ENCODE measurements at regions not wholly inside any gene's neighbourhood (a gene's known extent, or its start where the extent isn't known, plus 50 kb on each side); places are given as distances from the start of the nearest gene placed in this dataset.

- Histone ChIP-seq H3K4me3 (no peak overlapping the region), H3K27me3 (no peaks in the 10 kb centered on the region), H3K9me3 (no peaks in the 10 kb centered on the region), H3K27ac (no peak overlapping the region), H3K36me3 (no peaks in the 10 kb centered on the region), H3K4me1 (no peaks in the 10 kb centered on the region)
- 68 to 77% methylated on average over 5 of the region's 5 CpGs for WGBS, 2 donors
- FAIRE-seq (no peak), DNase-seq (no peak), ATAC-seq (no peak)
- intact Hi-C loops (cut with DNase I): no loop called here
- TF ChIP-seq CTCF (IDR thresholded peaks at IDR 0.05): no peak
These were observed 225.7 kb upstream of the ANKRD30A start for GRCh38 chr10:36899652-36900051.

- TF ChIP-seq CTCF (IDR thresholded peaks at IDR 0.05): no peak
- no peak for ATAC-seq
- intact Hi-C loops (cut with DNase I): loop anchor here in 1 of 3 donors (10.0 kb wide), 1 partner anchor 1254 kb away; no protein-coding TSS in a partner anchor
These were observed 236.3 kb upstream of the ANKRD30A start for GRCh38 chr10:36888925-36889573.

GRCh38 chr10:36886303-36886891 is 239.0 kb upstream of the ANKRD30A start:
- Histone ChIP-seq H3K9me3 (no peaks in the 10 kb centered on the region), H3K4me1 (no peaks in the 10 kb centered on the region), H3K27ac (no peak overlapping the region), H3K27me3 (no peaks in the 10 kb centered on the region), H3K36me3 (no peaks in the 10 kb centered on the region), H3K4me3 (no peak overlapping the region)
- DNase-seq (no peak), ATAC-seq (no peak), FAIRE-seq (no peak)
- intact Hi-C loops (cut with DNase I): loop anchor here in 1 of 3 donors (10.0 kb wide), 1 partner anchor 1252 kb away; no protein-coding TSS in a partner anchor
- WGBS, 2 donors: 74 to 76% methylated on average over 8 of the region's 8 CpGs
- TF ChIP-seq CTCF (IDR thresholded peaks at IDR 0.05): no peak

More at GRCh38 chr10:36888925-36889573, 236.3 kb upstream of the ANKRD30A start:
- no peak for DNase-seq
- H3K9me3 ChIP-seq: no peaks in the 10 kb centered on the region
- FAIRE-seq: no peak
- H3K27ac ChIP-seq: no peak overlapping the region
- H3K27me3 ChIP-seq: no peaks in the 10 kb centered on the region
- H3K36me3 ChIP-seq: no peaks in the 10 kb centered on the region
- H3K4me1 ChIP-seq: no peaks in the 10 kb centered on the region
- H3K4me3 ChIP-seq: no peak overlapping the region
- 29% methylated on average over 6 of the region's 6 CpGs for WGBS, 2 donors

- DNase-seq: no peak
- 78 to 82% methylated on average over 5 of the region's 5 CpGs for WGBS, 2 donors
- no peak for FAIRE-seq
- no peaks in the 10 kb centered on the region for H3K4me1 ChIP-seq
- ATAC-seq: no peak
- intact Hi-C loops (cut with DNase I): loop anchor here in 1 of 3 donors (10.0 kb wide), 1 partner anchor 1251 kb away; no protein-coding TSS in a partner anchor
- H3K36me3 ChIP-seq: no peaks in the 10 kb centered on the region
- no peak overlapping the region for H3K4me3 ChIP-seq
- H3K9me3 ChIP-seq: no peaks in the 10 kb centered on the region
- no peaks in the 10 kb centered on the region for H3K27me3 ChIP-seq
- H3K27ac ChIP-seq: no peak overlapping the region
- no peak for TF ChIP-seq CTCF (IDR thresholded peaks at IDR 0.05)
These were observed 239.7 kb upstream of the ANKRD30A start for GRCh38 chr10:36885746-36886145.

GRCh38 chr10:36882781-36883180 is 242.6 kb upstream of the ANKRD30A start:
- intact Hi-C loops (cut with DNase I): loop anchor here in 1 of 3 donors (10.0 kb wide), 1 partner anchor 1248 kb away; no protein-coding TSS in a partner anchor
- H3K27me3 ChIP-seq: no peaks in the 10 kb centered on the region
- FAIRE-seq (no peak), ATAC-seq (no peak), DNase-seq (no peak)
- H3K27ac ChIP-seq: no peak overlapping the region
- no peaks in the 10 kb centered on the region for H3K36me3 ChIP-seq
- WGBS, 2 donors: 44 to 62% methylated on average over 3 of the region's 3 CpGs
- H3K9me3 ChIP-seq: no peaks in the 10 kb centered on the region
- TF ChIP-seq CTCF (IDR thresholded peaks at IDR 0.05): no peak
- H3K4me3 ChIP-seq: no peak overlapping the region
- no peaks in the 10 kb centered on the region for H3K4me1 ChIP-seq
